ENCODE measurements at regions not wholly inside any gene's neighbourhood (a gene's known extent, or its start where the extent isn't known, plus 50 kb on each side); places are given as distances from the start of the nearest gene placed in this dataset.

DNA sequence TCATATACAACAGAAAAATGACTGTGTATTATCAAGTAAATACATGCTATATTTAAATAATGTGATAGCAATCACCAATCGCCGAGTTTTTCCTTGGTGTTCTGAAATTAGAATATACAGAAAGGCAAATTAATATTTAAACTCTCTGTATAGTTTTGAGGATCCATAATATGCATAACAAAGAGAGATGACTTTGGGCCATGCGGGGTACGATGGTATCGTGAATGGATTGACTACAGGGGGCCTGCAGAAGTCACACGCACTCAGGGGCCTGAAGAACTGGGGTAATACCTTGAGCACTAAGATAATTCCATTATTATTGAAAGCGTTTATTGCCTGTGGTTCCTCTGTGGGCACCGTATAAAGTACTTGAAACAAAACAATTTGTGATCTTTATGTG lies 314.0 kb downstream of the TEX29 start:
- ChIA-PET POLR2A (no interaction called here), CTCF (no interaction called here)
- H3K36me3 ChIP-seq (ENCODE audit: control insufficient read depth, insufficient read depth, low read length) = no peaks in the 10 kb centered on the region
- no peak for TF ChIP-seq CTCF (IDR thresholded peaks at IDR 0.05; ENCODE audit: insufficient read depth, low read depth, low read length)
- H3K4me3 ChIP-seq (ENCODE audit: low read depth, low read length) = no peak overlapping the region
- no peak for DNase-seq (ENCODE audit: low read depth)
- H3K27me3 ChIP-seq (ENCODE audit: control insufficient read depth, insufficient read depth, low read length) = no peaks in the 10 kb centered on the region

- no peaks in the 10 kb centered on the region for H3K27me3 ChIP-seq (ENCODE audit: control insufficient read depth, insufficient read depth, low read length)
- ChIA-PET POLR2A (no interaction called here), CTCF (no interaction called here)
- no peak for TF ChIP-seq CTCF (IDR thresholded peaks at IDR 0.05; ENCODE audit: insufficient read depth, low read depth, low read length)
- no peaks in the 10 kb centered on the region for H3K36me3 ChIP-seq (ENCODE audit: control insufficient read depth, insufficient read depth, low read length)
- no peak for DNase-seq (ENCODE audit: low read depth)
- no peak overlapping the region for H3K4me3 ChIP-seq (ENCODE audit: low read depth, low read length)
These were observed 315.8 kb downstream of the TEX29 start for GRCh38 chr13:111636271-111636670.

- Histone ChIP-seq H3K4me3 (ENCODE audit: low read depth, low read length) (no peak overlapping the region), H3K27me3 (ENCODE audit: control insufficient read depth, insufficient read depth, low read length) (no peaks in the 10 kb centered on the region), H3K36me3 (ENCODE audit: control insufficient read depth, insufficient read depth, low read length) (no peaks in the 10 kb centered on the region)
- DNase-seq (ENCODE audit: low read depth) = no peak
- CTCF ChIA-PET = no interaction called here
- TF ChIP-seq CTCF (IDR thresholded peaks at IDR 0.05; ENCODE audit: insufficient read depth, low read depth, low read length) = no peak
- POLR2A ChIA-PET = no interaction called here
These were observed 316.4 kb downstream of the TEX29 start for GRCh38 chr13:111636804-111637203.

GRCh38 chr13:111637365-111637764 lies 316.9 kb downstream of the TEX29 start:
- POLR2A ChIA-PET = no interaction called here
- Histone ChIP-seq H3K4me3 (ENCODE audit: low read depth, low read length) (no peak overlapping the region), H3K36me3 (ENCODE audit: control insufficient read depth, insufficient read depth, low read length) (no peaks in the 10 kb centered on the region), H3K27me3 (ENCODE audit: control insufficient read depth, insufficient read depth, low read length) (no peaks in the 10 kb centered on the region)
- no peak for TF ChIP-seq CTCF (IDR thresholded peaks at IDR 0.05; ENCODE audit: insufficient read depth, low read depth, low read length)
- CTCF ChIA-PET = no interaction called here
- no peak for DNase-seq (ENCODE audit: low read depth)

GRCh38 chr13:111638233-111638632 lies 317.8 kb downstream of the TEX29 start:
- ChIA-PET POLR2A (no interaction called here), CTCF (no interaction called here)
- H3K27me3 ChIP-seq (ENCODE audit: control insufficient read depth, insufficient read depth, low read length) = no peaks in the 10 kb centered on the region
- H3K4me3 ChIP-seq (ENCODE audit: low read depth, low read length) = no peak overlapping the region
- H3K36me3 ChIP-seq (ENCODE audit: control insufficient read depth, insufficient read depth, low read length) = no peaks in the 10 kb centered on the region
- DNase-seq (ENCODE audit: low read depth) = no peak
- no peak for TF ChIP-seq CTCF (IDR thresholded peaks at IDR 0.05; ENCODE audit: insufficient read depth, low read depth, low read length)
